Astrocyte (in vitro differentiated cells and primary cell): ENCODE measurements at regions not wholly inside any gene's neighbourhood (a gene's known extent, or its start where the extent isn't known, plus 50 kb on each side); places are given as distances from the start of the nearest gene placed in this dataset.

Experiments used
- CTCF ChIP-seq: IDR thresholded peaks from 2 replicates; pipeline ENCODE4 v1.5.1; 2011; ENCODE audit warnings: low read depth, mild to moderate bottlenecking, inconsistent platforms, low read length, moderate library complexity; ENCODE audit not compliant: insufficient read depth
- EZH2 ChIP-seq: IDR thresholded peaks from 2 replicates; pipeline ENCODE4 v1.6.1; 2012; ENCODE audit warnings: mild to moderate bottlenecking, low read length, inconsistent platforms; ENCODE audit not compliant: insufficient read depth

GRCh38 chr2:128404709-128405466 is 86.2 kb upstream of the HS6ST1 start:
- TF ChIP-seq CTCF, result no peak
- TF ChIP-seq EZH2, result no peak
